Activated naive CD4-positive, alpha-beta T cell treated with anti-CD3 and anti-CD28 coated beads, Interleukin-2, amount 50 U/mL, for 24 hours (primary cell): ENCODE measurements at regions not wholly inside any gene's neighbourhood (a gene's known extent, or its start where the extent isn't known, plus 50 kb on each side); places are given as distances from the start of the nearest gene placed in this dataset.

Source experiments
- H3K27ac Mint-ChIP-seq: one replicate; pipeline ENCODE4 v1.8.0; 2021; ENCODE audit warnings: mild to moderate bottlenecking, mixed read lengths
- H3K27me3 Mint-ChIP-seq: one replicate; pipeline ENCODE4 v1.8.0; 2021; ENCODE audit warnings: mixed read lengths
- H3K36me3 Mint-ChIP-seq: one replicate; pipeline ENCODE4 v1.8.0; 2021; ENCODE audit warnings: mixed read lengths
- H3K4me1 Mint-ChIP-seq: one replicate; pipeline ENCODE4 v1.8.0; 2021; ENCODE audit warnings: mixed read lengths
- H3K4me3 Mint-ChIP-seq: one replicate; pipeline ENCODE4 v1.8.0; 2021; ENCODE audit warnings: mild to moderate bottlenecking, mixed read lengths
- H3K9me3 Mint-ChIP-seq: one replicate; pipeline ENCODE4 v1.8.0; 2021; ENCODE audit warnings: mixed read lengths

DNA sequence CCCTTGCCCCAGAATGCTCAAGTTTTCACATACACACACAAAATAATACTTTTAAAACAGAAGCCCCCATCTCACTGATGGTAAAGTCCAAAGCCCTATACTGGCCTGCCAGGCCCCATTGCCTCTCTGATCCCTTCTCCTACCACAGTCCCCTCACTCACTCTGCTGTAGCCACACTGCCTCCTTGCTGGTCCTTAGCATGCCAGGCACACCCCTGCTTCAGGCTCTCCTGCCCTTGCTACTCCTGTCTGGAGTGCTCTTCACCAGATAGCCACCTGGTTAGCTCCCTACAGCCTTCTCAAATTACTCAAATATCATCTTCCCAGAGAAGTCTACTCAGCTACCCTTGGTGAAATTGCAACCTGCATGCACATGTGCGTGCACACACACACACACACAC lies 177.5 kb downstream of the C5orf15 start:
- no peaks in the 10 kb centered on the region for H3K9me3 Mint-ChIP-seq
- no peaks in the 10 kb centered on the region for H3K27me3 Mint-ChIP-seq
- H3K4me3 Mint-ChIP-seq, result no peak overlapping the region
- H3K36me3 Mint-ChIP-seq, result no peaks in the 10 kb centered on the region
- no peak overlapping the region for H3K27ac Mint-ChIP-seq
- H3K4me1 Mint-ChIP-seq, result no peaks in the 10 kb centered on the region

DNA sequence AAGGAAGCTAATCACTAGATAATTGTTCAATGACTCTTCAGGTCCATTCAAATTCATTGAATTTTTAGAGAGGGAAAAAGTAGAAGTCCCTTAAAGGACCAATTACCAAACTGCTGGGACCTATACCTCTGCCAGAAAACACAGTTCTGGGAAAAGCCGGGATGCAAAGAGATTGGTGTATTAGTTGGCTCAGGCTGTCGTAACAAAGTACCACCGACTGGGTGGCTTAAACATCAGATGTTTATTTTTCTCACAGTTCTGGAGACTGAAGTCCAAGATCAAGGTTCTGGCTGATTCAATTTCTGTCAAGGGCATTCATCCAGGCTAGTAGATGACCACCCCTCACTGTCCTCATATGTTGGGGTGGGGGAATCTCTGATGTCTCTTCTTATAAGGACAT lies 177.1 kb upstream of the FSTL4 start:
- H3K4me1 Mint-ChIP-seq, result no peaks in the 10 kb centered on the region
- H3K36me3 Mint-ChIP-seq, result no peaks in the 10 kb centered on the region
- no peak overlapping the region for H3K4me3 Mint-ChIP-seq
- H3K27ac Mint-ChIP-seq, result no peak overlapping the region
- no peaks in the 10 kb centered on the region for H3K9me3 Mint-ChIP-seq
- H3K27me3 Mint-ChIP-seq, result no peaks in the 10 kb centered on the region

DNA sequence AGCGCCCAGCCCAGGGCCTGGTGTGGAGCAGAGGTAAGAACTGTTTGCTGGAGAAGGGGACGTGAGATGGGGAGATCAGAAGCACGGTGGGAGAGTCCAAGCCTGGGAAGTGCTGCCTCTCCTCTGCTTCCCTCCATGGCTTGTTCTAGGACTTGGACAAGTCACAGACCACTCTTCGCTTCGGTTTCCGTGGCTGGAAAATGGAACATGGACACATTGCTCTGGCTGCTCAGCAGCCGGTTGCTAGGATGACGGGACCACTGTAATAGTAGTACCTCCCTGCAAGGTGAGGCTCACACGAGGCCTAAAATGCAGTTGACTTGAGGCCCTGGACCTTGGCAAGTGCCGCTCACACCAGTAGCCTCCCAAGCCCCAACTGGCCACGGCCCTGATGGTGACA lies 175.8 kb upstream of the FSTL4 start:
- Mint-ChIP-seq H3K4me3 (no peak overlapping the region), H3K36me3 (no peaks in the 10 kb centered on the region), H3K27ac (no peak overlapping the region), H3K4me1 (no peaks in the 10 kb centered on the region), H3K9me3 (no peaks in the 10 kb centered on the region), H3K27me3 (no peaks in the 10 kb centered on the region)

DNA sequence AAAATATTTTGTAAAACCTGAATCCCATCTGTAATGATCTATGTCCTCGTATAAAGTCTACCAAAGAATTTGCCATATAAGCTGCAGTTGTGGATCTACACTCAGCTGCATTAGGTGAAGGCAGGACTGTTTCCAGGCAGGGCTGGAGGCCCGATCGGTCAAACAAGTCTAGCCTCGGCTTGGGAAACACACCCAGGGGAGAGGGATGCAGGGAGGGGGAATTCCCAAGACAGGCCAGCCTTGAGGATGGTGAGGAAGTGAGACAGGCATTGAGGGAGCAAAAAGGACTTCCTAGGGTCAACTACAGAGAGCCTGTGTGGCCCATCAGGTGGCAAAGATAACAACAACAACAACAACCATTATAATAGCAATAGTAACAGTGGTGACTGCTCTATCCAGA lies 174.1 kb upstream of the FSTL4 start:
- H3K36me3 Mint-ChIP-seq, result no peaks in the 10 kb centered on the region
- H3K4me1 Mint-ChIP-seq, result no peaks in the 10 kb centered on the region
- no peak overlapping the region for H3K4me3 Mint-ChIP-seq
- no peaks in the 10 kb centered on the region for H3K9me3 Mint-ChIP-seq
- no peak overlapping the region for H3K27ac Mint-ChIP-seq
- no peaks in the 10 kb centered on the region for H3K27me3 Mint-ChIP-seq

- H3K9me3 Mint-ChIP-seq, result no peaks in the 10 kb centered on the region
- H3K4me3 Mint-ChIP-seq, result no peak overlapping the region
- H3K27ac Mint-ChIP-seq, result no peak overlapping the region
- H3K27me3 Mint-ChIP-seq, result no peaks in the 10 kb centered on the region
- no peaks in the 10 kb centered on the region for H3K36me3 Mint-ChIP-seq
- H3K4me1 Mint-ChIP-seq, result no peaks in the 10 kb centered on the region
These were observed 172.8 kb upstream of the FSTL4 start for GRCh38 chr5:133785182-133785581.

DNA sequence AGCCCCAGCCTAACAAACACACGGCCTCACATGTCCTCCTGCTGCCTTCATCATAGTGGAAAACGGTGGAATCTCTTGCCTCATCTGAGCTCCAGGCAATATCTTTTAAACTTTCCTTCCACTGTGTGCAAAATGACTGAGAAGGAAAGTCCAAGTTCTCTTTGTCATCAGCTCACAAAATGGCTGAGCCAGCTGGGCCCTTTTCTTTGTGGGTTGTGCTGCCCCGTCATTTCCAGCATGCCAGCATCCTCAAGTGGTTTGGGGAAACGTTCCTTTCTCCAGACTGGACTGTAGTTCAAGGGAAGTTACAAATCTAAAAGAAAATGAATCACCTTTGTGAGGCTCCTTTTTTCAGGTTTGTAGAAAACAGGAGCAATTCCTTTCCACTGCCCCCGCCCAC lies 171.1 kb upstream of the FSTL4 start:
- no peaks in the 10 kb centered on the region for H3K9me3 Mint-ChIP-seq
- H3K27ac Mint-ChIP-seq, result no peak overlapping the region
- H3K4me1 Mint-ChIP-seq, result no peaks in the 10 kb centered on the region
- H3K4me3 Mint-ChIP-seq, result no peak overlapping the region
- H3K36me3 Mint-ChIP-seq, result no peaks in the 10 kb centered on the region
- H3K27me3 Mint-ChIP-seq, result no peaks in the 10 kb centered on the region

DNA sequence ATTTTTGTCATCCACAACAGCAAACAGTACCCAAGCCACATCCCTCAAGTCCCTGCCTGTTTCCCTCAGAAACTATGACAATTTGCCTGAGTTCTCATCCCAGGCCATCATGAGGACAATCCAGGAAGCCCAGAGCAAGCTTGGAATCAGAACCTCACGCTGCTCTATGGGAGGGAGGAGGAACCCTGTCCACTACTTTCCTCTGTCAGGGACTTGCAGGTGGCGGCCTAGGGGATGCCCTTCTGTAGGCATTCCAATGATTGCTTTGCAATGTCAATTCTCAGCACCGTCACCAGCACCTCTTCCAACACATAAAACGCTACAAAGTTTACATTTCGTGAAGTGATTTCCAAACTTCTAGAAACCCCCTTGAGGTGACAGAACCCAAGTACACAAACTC lies 170.4 kb upstream of the FSTL4 start:
- H3K27ac Mint-ChIP-seq, result no peak overlapping the region
- H3K27me3 Mint-ChIP-seq, result no peaks in the 10 kb centered on the region
- no peaks in the 10 kb centered on the region for H3K36me3 Mint-ChIP-seq
- no peaks in the 10 kb centered on the region for H3K4me1 Mint-ChIP-seq
- no peak overlapping the region for H3K4me3 Mint-ChIP-seq
- no peaks in the 10 kb centered on the region for H3K9me3 Mint-ChIP-seq

DNA sequence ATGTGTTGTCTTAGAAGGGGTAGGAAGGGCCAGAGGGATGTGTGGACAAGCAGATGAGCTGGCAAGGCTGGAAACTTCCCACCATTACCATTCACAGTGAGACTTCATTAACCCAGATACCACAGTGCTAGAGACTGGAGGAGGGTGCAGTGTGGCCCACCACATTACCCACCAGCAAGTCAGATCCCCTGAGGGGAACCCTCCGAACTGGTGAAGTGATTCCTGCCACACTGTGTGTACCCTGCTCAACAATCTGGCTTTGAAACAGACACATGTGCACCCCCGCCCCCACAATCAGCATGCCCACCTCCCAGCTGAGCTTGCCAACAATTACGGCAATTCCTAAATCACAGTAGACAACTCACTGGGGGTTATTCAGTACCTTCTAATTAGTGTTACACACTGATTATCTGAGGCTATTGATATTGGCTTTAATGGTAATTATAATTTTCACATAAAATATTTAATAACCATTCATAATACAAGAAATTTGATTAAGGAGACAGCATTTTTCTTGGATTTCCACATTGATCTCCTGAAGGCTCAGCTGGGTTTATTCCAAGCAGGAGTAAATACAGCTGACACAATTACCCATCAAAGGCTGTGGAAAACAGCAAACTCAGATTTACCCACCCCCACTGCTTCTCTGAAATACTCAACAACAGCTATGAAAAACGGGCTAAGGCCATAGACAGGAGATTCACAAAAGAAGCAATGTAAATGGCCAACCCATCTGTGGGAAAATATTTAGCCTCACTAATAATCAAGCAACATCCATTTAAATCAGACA lies 169.3 kb upstream of the FSTL4 start:
- Mint-ChIP-seq H3K27ac (no peak overlapping the region), H3K27me3 (no peaks in the 10 kb centered on the region), H3K4me1 (no peaks in the 10 kb centered on the region), H3K36me3 (no peaks in the 10 kb centered on the region), H3K4me3 (no peak overlapping the region), H3K9me3 (no peaks in the 10 kb centered on the region)

- Mint-ChIP-seq H3K27ac (peak overlapping the region; percentile 65), H3K9me3 (no peaks in the 10 kb centered on the region), H3K4me3 (no peak overlapping the region), H3K27me3 (no peaks in the 10 kb centered on the region), H3K36me3 (no peaks in the 10 kb centered on the region), H3K4me1 (no peaks in the 10 kb centered on the region)
These were observed 168.4 kb upstream of the FSTL4 start for GRCh38 chr5:133780619-133781280.

GRCh38 chr5:133779828-133780475 lies 167.6 kb upstream of the FSTL4 start:
- H3K27me3 Mint-ChIP-seq, result no peaks in the 10 kb centered on the region
- no peak overlapping the region for H3K27ac Mint-ChIP-seq
- no peaks in the 10 kb centered on the region for H3K4me1 Mint-ChIP-seq
- H3K9me3 Mint-ChIP-seq, result no peaks in the 10 kb centered on the region
- no peaks in the 10 kb centered on the region for H3K36me3 Mint-ChIP-seq
- H3K4me3 Mint-ChIP-seq, result no peak overlapping the region

DNA sequence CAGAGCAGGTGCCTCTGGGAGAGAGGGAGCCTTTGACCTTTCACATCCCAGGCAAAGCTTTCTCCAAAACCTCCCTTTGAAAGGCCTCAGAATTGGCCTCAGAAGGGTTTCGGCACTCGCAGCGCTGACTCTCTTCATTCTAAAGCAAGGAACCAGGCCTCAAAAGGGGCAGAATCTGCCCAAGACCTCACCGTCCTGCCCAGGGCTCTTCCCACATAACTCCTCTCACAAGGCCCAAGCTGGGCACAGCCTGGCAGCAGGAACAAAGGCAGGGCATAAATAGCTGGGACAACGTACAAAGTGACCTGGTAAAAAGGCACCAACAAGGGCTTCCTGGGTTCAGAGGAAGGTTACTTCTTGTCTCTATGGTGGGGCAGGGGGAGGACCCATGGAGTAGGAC lies 166.3 kb upstream of the FSTL4 start:
- no peaks in the 10 kb centered on the region for H3K27me3 Mint-ChIP-seq
- H3K36me3 Mint-ChIP-seq, result no peaks in the 10 kb centered on the region
- no peak overlapping the region for H3K4me3 Mint-ChIP-seq
- no peak overlapping the region for H3K27ac Mint-ChIP-seq
- H3K9me3 Mint-ChIP-seq, result no peaks in the 10 kb centered on the region
- H3K4me1 Mint-ChIP-seq, result no peaks in the 10 kb centered on the region

DNA sequence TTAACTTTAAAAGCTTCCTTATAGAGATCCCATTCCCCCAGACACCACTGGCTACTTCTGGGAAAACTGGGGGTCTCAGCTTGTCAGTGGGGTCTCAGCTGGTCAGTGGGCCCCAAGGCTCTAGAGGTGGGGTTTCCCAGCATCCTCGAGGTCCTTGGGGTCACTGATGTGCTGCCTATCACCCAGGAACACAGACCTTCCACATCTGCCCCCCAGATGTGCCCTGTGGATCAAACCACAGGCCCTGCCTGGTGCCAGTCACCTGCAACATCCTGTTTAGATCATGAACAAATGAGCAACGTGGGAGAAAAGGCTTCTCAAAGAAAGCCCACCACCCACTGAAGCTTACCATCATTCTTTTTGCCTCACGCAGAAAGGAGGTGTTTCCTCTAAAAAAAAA lies 165.6 kb upstream of the FSTL4 start:
- Mint-ChIP-seq H3K4me1 (no peaks in the 10 kb centered on the region), H3K36me3 (no peaks in the 10 kb centered on the region), H3K4me3 (no peak overlapping the region), H3K27ac (no peak overlapping the region), H3K9me3 (no peaks in the 10 kb centered on the region), H3K27me3 (no peaks in the 10 kb centered on the region)

DNA sequence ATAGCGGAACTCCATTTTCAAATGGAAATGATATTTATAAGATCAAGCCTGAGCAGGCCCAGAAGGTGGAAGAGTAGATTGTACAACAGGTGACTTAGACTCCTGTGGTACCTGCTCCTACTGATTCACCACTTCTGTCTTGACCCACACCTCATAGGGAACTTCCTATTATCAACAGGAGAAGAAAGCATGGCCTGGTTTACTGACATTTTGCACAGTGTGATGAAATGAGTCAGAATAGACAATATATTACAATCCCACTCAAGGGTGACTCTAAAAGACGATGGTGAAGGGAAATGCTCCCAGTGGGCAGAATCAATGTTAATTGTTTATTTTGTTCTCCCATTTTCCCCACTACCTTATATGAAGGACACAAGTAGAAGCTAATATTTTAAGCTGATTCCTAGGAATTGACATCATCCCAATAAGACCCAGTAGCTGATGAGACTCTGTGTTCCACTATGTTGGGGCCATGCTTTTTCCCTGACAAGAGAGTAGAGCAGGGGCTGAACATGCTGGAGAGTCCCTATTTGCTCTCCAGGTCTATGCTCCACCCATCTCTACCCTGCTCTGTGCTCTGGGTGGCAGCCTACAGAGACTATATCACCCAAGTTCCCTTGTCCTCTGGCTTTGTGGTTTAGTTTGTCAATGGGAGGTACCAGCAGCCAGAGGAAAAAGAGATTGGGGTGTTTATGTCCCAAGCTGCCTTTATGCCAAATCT lies 163.4 kb upstream of the FSTL4 start:
- Mint-ChIP-seq H3K27ac (no peak overlapping the region), H3K27me3 (peaks cover under 1% of the 10 kb centered on the region), H3K9me3 (no peaks in the 10 kb centered on the region), H3K36me3 (no peaks in the 10 kb centered on the region), H3K4me3 (no peak overlapping the region), H3K4me1 (no peaks in the 10 kb centered on the region)

- no peak overlapping the region for H3K4me3 Mint-ChIP-seq
- no peaks in the 10 kb centered on the region for H3K4me1 Mint-ChIP-seq
- H3K36me3 Mint-ChIP-seq, result no peaks in the 10 kb centered on the region
- no peaks in the 10 kb centered on the region for H3K9me3 Mint-ChIP-seq
- no peak overlapping the region for H3K27ac Mint-ChIP-seq
- peaks cover 3% of the 10 kb centered on the region for H3K27me3 Mint-ChIP-seq
These were observed 161.2 kb upstream of the FSTL4 start for GRCh38 chr5:133773247-133774202.

DNA sequence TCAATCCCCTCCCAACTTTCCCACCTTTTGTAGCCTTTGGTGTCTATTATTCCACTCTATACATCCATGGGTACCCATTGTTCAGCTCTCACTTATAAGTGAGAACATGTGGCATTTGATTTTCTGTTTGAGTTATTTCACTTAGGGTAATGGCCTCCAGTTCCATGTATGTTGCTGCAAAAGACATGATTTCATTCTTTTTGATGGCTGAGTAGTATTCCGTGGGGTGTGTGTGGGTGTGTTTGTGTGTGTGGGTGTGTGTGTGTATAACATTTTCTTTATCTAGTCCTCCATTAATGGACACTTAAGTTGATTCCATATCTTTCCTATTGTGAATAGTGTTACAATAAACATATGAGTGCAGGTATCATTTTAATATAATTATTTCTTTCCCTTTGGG lies 157.5 kb upstream of the FSTL4 start:
- Mint-ChIP-seq H3K27ac (no peak overlapping the region), H3K9me3 (no peaks in the 10 kb centered on the region), H3K4me3 (no peak overlapping the region), H3K27me3 (peaks cover 7% of the 10 kb centered on the region), H3K4me1 (no peaks in the 10 kb centered on the region), H3K36me3 (no peaks in the 10 kb centered on the region)
